ENCODE measurements at regions not wholly inside any gene's neighbourhood (a gene's known extent, or its start where the extent isn't known, plus 50 kb on each side); places are given as distances from the start of the nearest gene placed in this dataset.
"Not testable (repeated sequence)": the region's sequence is repeated elsewhere in the genome, so short reads cannot be mapped to it uniquely, and the experiment has no call there.

DNA sequence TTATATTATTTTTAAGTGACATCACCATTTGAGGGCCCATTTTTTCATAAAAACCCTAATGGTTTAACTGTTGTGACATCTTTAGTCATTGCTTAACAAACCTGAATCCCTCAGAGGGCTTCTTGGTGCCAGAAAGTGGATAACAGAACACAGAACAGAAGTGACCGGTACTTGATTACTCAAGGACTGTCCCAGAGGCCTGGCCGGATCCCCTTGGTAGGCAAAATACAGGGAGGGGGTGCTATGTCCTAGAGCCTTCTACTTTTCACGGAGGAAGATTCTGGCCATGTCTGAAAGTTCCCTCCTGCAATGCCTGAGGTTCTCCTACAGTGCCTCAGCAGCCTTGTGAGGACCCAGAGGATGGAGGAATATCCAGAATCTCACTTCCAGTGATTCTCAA lies 94.3 kb upstream of the DCLK2 start:
- DNase-seq (ENCODE audit: low read depth in 4 of 4, low spot score in 1 of 4), result no peak

DNA sequence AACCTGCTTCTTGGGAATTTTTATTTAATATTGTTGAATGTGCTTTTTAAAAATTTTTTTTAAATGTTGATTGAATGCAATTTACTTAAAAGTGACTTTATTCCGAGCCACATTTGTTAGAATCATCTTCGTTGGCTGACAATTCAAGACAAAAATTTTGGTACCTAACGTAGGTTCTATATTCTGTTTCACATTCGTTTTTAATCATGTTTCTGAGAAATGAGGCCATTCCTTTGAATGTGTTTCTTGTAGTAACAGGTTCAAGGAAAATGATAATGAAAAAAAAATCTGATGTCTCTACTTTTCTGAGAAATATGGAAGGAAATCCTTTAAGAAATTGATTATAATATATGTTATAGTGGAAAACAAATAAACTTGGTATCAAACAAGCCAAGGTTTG lies 92.3 kb upstream of the DCLK2 start:
- DNase-seq (ENCODE audit: low read depth in 4 of 4, low spot score in 1 of 4), result no peak

GRCh38 chr4:149986917-149987316 lies 91.3 kb upstream of the DCLK2 start:
- no peak for DNase-seq (ENCODE audit: low read depth in 4 of 4, low spot score in 1 of 4)

GRCh38 chr4:149987330-149988086 lies 90.7 kb upstream of the DCLK2 start:
- DNase-seq (ENCODE audit: low read depth in 4 of 4, low spot score in 1 of 4), result no peak

GRCh38 chr4:149988087-149988410 lies 90.2 kb upstream of the DCLK2 start:
- DNase-seq (ENCODE audit: low read depth in 4 of 4, low spot score in 1 of 4), result no peak

DNA sequence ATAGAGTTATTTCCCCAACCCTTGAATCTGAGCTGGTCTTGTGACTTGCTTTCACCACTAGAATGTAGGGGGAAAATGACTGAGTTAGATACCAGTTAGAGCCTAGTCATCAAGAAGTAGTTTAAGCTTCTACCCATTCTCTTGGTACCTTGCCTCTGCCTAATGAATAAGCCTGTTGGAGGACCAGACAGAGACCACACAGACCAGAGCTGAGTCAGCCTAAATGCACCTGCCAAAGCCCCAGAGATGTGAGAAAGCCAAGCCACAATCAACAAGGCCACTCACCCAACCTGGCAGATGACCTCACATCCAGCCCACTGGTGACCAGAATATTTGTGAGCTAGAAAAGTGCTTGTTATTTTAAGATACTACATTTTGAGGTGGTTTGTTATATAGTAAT lies 85.2 kb upstream of the DCLK2 start:
- no peak for DNase-seq (ENCODE audit: low read depth in 4 of 4, low spot score in 1 of 4)

DNA sequence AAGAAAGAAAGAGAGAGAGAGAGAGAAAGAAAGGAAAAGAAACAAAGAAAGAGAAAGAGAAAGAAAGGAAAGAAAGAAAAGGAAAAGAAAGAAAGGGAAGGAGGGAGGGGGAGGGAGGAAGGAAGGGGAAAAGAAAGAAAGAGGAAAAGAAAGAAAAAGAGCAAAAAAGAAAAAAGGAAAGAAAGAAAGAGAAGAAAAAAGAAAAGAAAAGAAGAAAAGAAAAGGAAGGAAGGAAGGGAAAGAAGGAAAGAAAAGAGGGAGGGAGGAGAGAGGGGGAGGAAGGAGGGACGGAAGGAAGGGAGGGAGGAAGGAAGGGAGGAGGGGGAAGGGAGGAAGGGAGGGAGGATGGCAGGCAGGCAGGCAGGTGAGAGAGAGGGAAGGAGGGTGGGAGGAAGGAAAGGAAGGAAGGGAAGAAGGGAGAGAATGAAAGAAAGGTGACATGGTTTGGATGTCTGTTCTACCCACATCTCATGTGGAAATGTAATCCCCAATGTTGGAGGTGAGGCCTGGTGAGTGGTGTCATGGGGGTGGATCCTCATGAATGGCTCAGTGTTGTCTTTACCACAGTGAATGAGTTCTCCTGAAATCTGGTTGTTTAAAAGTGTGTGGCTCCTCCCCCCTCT lies 83.0 kb upstream of the DCLK2 start:
- no peak for DNase-seq (ENCODE audit: low read depth in 4 of 4, low spot score in 1 of 4)

DNA sequence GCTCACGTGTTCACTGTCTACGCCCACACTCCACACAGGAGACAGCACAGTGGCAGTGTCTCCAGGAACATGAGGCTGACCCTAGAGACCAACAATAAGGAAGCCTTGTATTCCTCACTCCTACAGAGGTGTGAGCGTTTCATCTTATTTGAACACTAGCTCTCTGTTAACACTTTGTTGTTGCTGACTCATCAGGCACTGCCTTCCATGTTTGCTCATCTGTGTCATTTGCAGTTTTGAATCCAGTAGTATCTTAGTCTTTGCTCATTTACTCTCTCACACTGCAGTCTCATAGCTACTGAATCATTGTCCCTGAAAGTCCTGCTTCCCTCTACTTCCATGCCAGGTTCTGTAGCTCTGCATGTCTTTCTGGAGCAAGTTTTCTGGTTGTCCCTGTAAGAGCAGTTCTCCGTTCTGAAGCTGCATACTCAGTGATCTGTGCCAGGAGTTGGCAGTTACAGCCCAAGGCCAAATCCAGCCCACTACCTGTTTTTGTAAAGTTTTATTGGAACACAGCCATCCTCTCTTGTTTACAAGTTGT lies 80.3 kb upstream of the DCLK2 start:
- no peak for DNase-seq (ENCODE audit: low read depth in 4 of 4, low spot score in 1 of 4)

- DNase-seq (ENCODE audit: low read depth in 4 of 4, low spot score in 1 of 4), result no peak
Measured at GRCh38 chr4:149999485-150000074, 78.7 kb upstream of the DCLK2 start.

- no peak for DNase-seq (ENCODE audit: low read depth in 4 of 4, low spot score in 1 of 4)
Measured at GRCh38 chr4:150001815-150002214, 76.4 kb upstream of the DCLK2 start.

DNA sequence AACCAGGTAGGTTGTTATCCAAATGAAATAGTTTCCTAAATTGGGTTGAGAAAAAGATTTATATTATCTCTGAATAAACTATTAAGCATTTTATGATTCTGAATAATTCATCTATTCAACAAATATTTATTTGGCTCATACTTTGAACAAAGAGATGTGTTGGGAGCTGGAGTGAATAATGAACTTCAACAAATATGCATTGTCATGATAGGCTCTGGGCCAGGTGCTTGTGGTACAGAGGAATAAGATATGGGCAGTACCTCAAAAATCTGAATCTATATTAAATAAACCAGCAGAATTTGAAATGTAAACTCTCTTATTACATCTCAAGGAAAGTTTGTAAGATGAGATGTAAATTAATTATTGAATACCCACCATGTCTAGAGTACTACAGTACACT lies 75.7 kb upstream of the DCLK2 start:
- DNase-seq (ENCODE audit: low read depth in 4 of 4, low spot score in 1 of 4), result no peak

DNA sequence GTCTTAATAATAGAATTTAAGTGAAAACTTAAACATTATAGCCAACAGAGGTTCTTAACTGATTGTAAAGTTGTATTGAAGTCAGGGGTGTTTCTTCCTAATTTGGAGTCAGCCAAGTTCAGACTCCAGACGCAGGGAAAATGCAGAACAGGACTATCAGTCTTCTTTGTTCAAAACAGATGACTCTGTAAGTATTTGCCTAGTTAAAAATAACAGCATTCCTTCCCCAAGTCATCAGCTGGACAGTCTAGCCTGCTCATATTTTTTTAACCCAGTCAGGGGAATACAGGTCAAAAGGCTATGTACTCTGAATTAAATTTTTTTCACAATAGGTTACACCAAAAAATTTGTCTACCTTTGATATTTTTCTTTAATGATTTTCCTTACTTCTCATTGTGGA lies 73.8 kb upstream of the DCLK2 start:
- no peak for DNase-seq (ENCODE audit: low read depth in 4 of 4, low spot score in 1 of 4)

- DNase-seq (ENCODE audit: low read depth in 4 of 4, low spot score in 1 of 4), result no peak
Measured at GRCh38 chr4:150005537-150005936, 72.7 kb upstream of the DCLK2 start.

- DNase-seq (ENCODE audit: low read depth in 4 of 4, low spot score in 1 of 4), result no peak
Measured at GRCh38 chr4:150006197-150006596, 72.0 kb upstream of the DCLK2 start.

DNA sequence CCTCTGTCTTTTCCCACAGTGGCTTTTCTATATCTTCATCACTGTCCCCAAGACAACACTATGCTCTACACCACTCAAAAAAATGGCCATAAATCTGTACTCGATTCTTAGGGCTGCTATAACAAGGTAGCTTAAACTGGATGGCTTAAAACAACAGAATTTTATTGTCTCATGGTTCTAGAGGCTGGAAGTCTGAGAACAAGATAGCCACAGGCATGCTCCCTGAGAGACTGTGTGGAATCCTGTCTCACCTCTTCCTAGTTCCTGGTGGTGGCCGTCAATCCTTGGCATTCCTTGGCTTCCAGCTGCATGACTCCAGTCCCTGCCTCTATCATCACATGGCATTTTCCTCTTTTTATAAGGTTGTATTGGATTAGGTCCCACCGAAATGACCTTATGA lies 70.7 kb upstream of the DCLK2 start:
- no peak for DNase-seq (ENCODE audit: low read depth in 4 of 4, low spot score in 1 of 4)

DNA sequence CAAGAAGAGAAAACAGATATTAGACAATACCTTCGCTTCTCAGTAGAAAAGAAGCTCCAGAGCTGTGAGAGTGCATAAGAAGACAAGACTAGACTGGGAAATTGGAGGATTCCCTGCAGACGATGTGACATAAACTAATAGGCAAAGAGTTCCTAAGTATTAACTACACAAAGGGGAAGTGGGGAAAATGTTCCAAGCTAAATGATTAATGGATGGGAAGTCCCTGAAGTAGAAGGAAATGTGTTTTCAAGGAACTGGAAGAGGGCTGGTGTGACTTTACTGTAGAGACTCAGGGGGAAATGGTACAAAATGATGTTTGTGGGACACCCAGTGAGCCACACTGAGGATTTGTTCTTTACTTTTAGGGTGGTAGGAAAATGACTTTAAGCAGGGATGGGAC lies 69.7 kb upstream of the DCLK2 start:
- no peak for DNase-seq (ENCODE audit: low read depth in 4 of 4, low spot score in 1 of 4)

DNA sequence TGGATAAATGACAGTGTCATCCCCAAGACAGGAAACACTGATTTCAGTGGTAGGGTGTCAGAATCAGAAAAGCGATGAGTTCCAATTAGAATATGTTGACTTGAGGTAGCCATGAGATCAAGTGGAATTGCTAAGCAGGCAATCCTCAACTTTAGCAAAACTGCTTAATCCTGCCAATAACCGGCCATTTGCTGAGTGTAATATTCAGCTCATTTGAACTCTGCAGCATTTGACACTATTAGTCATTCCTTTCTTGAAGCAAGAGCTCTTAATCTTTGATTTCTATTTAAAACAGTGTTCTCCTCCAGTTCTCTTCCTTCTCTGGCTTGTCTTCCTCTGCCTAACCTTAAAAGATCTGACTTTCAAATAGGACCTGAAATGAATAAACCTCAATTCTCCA lies 68.7 kb upstream of the DCLK2 start:
- DNase-seq (ENCODE audit: low read depth in 4 of 4, low spot score in 1 of 4), result no peak

DNA sequence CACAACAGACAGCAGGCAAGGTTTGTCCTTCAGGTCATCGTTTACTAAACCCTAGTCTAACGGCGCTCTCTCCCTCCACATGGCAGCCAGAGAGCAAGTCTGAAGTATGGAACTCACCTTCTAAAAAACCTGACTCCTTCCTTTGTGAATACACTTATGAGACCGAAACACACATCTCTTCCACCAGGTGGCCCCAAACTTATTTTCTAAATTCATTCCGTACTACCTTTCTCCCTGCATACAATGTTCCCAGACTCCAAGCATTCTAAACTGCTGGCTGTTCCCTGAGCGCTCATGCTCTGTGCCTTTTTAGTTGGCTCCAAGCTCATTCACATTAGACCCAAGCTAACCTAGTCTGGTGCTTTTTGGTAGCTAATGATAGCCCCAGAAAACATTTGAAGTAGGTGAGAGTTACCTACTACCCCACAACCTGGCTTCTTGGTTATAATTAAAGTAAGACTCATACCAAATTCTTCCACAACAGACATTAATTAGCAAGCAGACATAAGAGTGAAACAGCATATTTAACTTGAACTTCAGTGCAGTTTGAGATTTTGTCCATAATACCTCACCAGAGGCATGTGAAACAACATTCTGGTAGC lies 67.6 kb upstream of the DCLK2 start:
- DNase-seq (ENCODE audit: low read depth in 4 of 4, low spot score in 1 of 4), result no peak

GRCh38 chr4:150012851-150013360 lies 65.3 kb upstream of the DCLK2 start:
- no peak for DNase-seq (ENCODE audit: low read depth in 4 of 4, low spot score in 1 of 4)

GRCh38 chr4:150015910-150016309 lies 62.3 kb upstream of the DCLK2 start:
- not testable (repeated sequence) for DNase-seq (ENCODE audit: low read depth in 4 of 4, low spot score in 1 of 4)

- not testable (repeated sequence) for DNase-seq (ENCODE audit: low read depth in 4 of 4, low spot score in 1 of 4)
Measured at GRCh38 chr4:150016621-150017020, 61.6 kb upstream of the DCLK2 start.

DNA sequence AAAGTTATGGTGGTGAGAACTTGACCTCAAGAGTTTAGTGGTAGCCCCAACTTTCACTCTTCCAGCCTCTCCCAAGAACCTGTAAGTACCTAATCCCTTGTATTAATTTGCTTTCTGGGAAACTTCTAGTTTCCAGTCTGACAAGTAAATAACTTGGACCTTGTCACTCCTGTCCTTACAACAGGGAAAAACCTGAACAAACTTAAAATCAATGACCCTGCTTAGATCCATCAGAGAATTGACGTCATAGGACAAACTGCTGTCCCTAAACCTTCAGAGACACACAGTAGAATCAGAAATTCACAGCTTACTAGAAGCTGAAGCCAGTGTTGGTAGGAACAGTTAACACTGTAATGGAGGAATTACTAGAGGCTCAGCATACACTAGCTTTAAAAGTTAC lies 60.0 kb upstream of the DCLK2 start:
- no peak for DNase-seq (ENCODE audit: low read depth in 4 of 4, low spot score in 1 of 4)

All from stimulated activated CD4-positive, alpha-beta T cell treated with anti-CD3 and anti-CD28 coated beads, Interleukin-1b, Interleukin-23, amount 100 ng/mL, for 24 hours (primary cell).